K562 (cell line): ENCODE measurements at regions not wholly inside any gene's neighbourhood (a gene's known extent, or its start where the extent isn't known, plus 50 kb on each side); places are given as distances from the start of the nearest gene placed in this dataset.

Source experiments
- ATAC-seq: fragments of 200-7000 bp; cut with Tn5 transposase; 3 replicates; pipeline ENCODE4 v1.9.1; 2020; ENCODE audit warnings: moderate library complexity
- BruUV-seq: library from RNA; stranded (reverse); fragments of 400-500 nt; replicated peaks from 2 replicates; lab custom pipeline; 2021; lab: Mats Ljungman, UMichigan
- CTCF ChIA-PET: fragments of 300-600 bp; formaldehyde crosslinking; extraction: SDS; loops from one replicate; lab custom pipeline; 2021; ENCODE audit warnings: low intra/inter-chr PET ratio; lab: Yijun Ruan, JAX
- POLR2A ChIA-PET: fragments of 300-600, 350-650 bp; sonication (Branson Sonifier 250); formaldehyde crosslinking; extraction: SDS; loops from one replicate; lab custom pipeline; 2021; ENCODE audit warnings: antibody characterized with exemption, inconsistent platforms; lab: Yijun Ruan, JAX
- DNase-seq, 4 experiments: peaks; one replicate each; pipeline versions ENCODE4 v3.0.0 to v3.0.0-alpha.2; 2011 to 2018; ENCODE audit warnings: low spot score in 3 of 4, mixed read lengths in 3 of 4; ENCODE audit errors: extremely low read depth in 1 of 4
- FAIRE-seq: peaks from 2 replicates; lab custom pipeline; 2011; peaks lifted over from hg19 to GRCh38; lab: Jason Lieb, UNC
- H2AFZ ChIP-seq: 2 replicates; pipeline ENCODE4 v1.6.0; 2011; ENCODE audit warnings: low read depth, low read length, control low read depth, inconsistent platforms
- H3K27ac ChIP-seq: fragments of 200-600 bp; 3 replicates; pipeline ENCODE4 v1.8.0; 2011; ENCODE audit warnings: low read depth, mild to moderate bottlenecking, control low read depth, inconsistent platforms, low read length, moderate library complexity, mixed read lengths; ENCODE audit errors: extremely low read depth
- H3K27me3 ChIP-seq, 2 experiments: fragments of 300-600 bp in 1 of 2; 2 replicates in 1 of 2; 3 replicates in 1 of 2; pipeline versions ENCODE4 v1.6.0 to v1.8.0; 2011; ENCODE audit warnings: inconsistent platforms in 2 of 2, low read length in 2 of 2, mild to moderate bottlenecking in 1 of 2, mixed read lengths in 1 of 2, moderate library complexity in 1 of 2; ENCODE audit not compliant: control insufficient read depth in 2 of 2, insufficient read depth in 2 of 2
- H3K36me3 ChIP-seq: fragments of 300-600 bp; 3 replicates; pipeline ENCODE4 v1.8.0; 2011; ENCODE audit warnings: mild to moderate bottlenecking, low read length, inconsistent platforms; ENCODE audit not compliant: control insufficient read depth, insufficient read depth
- H3K4me1 ChIP-seq, 2 experiments: fragments of 200-600 bp in 1 of 2; replicated peaks in 1 of 2; 2 replicates in 1 of 2; 3 replicates in 1 of 2; pipeline versions ENCODE4 v1.5.1 to v1.8.0; 2011; ENCODE audit warnings: inconsistent platforms in 2 of 2, low read length in 2 of 2, mild to moderate bottlenecking in 1 of 2, mixed read lengths in 1 of 2, moderate library complexity in 1 of 2; ENCODE audit not compliant: control insufficient read depth in 2 of 2, insufficient read depth in 2 of 2
- H3K4me2 ChIP-seq: 2 replicates; pipeline ENCODE4 v1.6.1; 2011; ENCODE audit warnings: low read length, control low read depth, inconsistent platforms, mixed read lengths; ENCODE audit not compliant: insufficient read depth
- H3K4me3 ChIP-seq: fragments of 200-600 bp; sonication (generic), shearing (Covaris generic); 2 replicates; pipeline ENCODE4 v1.5.1; 2016; ENCODE audit warnings: control low read depth, inconsistent platforms
- H3K79me2 ChIP-seq: fragments of 200-600 bp; 3 replicates; pipeline ENCODE4 v1.8.0; 2011; ENCODE audit warnings: low read length, inconsistent platforms; ENCODE audit not compliant: control insufficient read depth, insufficient read depth
- H3K9ac ChIP-seq, 2 experiments: 2 replicates each; pipeline versions ENCODE4 v1.6.0 to v1.6.1; 2011; ENCODE audit warnings: low read depth in 2 of 2, low read length in 2 of 2, control low read depth in 1 of 2, inconsistent platforms in 1 of 2, mild to moderate bottlenecking in 1 of 2, mixed read lengths in 1 of 2; ENCODE audit not compliant: insufficient read depth in 1 of 2
- H3K9me1 ChIP-seq: one replicate; pipeline ENCODE4 v1.6.0; 2011; ENCODE audit warnings: inconsistent platforms, mild to moderate bottlenecking, low read length, moderate library complexity; ENCODE audit not compliant: control insufficient read depth, insufficient read depth
- H3K9me3 ChIP-seq: replicated peaks from 2 replicates; pipeline ENCODE4 v1.5.1; 2011; ENCODE audit warnings: low read depth, low read length, inconsistent platforms; ENCODE audit not compliant: control insufficient read depth, insufficient read depth
- H4K20me1 ChIP-seq: replicated peaks from 2 replicates; pipeline ENCODE4 v1.6.1; 2011; ENCODE audit warnings: low read length, inconsistent platforms, mixed read lengths; ENCODE audit not compliant: control insufficient read depth, insufficient read depth
- CREB5 ChIP-seq: fragments of 250-450 bp; sonication (Bioruptor Pico); IDR thresholded peaks from 2 replicates; pipeline ENCODE4 v1.5.0; 2020; ENCODE audit warnings: mild to moderate bottlenecking
- DEAF1 ChIP-seq: fragments of 450-650 bp; formaldehyde crosslinking; IDR thresholded peaks from 2 replicates; pipeline ENCODE4 v1.4.0; 2020; ENCODE audit warnings: mild to moderate bottlenecking, moderate library complexity
- EP300 ChIP-seq: IDR thresholded peaks from 2 replicates; pipeline ENCODE4 v1.6.1; 2012; ENCODE audit warnings: low read length, improper control_type of control experiment
- HCFC1 ChIP-seq: IDR thresholded peaks from 2 replicates; pipeline ENCODE4 v1.6.1; 2012; ENCODE audit warnings: low read depth, low read length, improper control_type of control experiment
- HOXB6 ChIP-seq: fragments of 250-450 bp; sonication (Bioruptor Pico); IDR thresholded peaks from 2 replicates; pipeline ENCODE4 v1.5.1; 2022; ENCODE audit warnings: mild to moderate bottlenecking, borderline replicate concordance
- KDM4B ChIP-seq, 2 experiments: fragments of 450-650 bp in 1 of 2; sonication (generic) in 1 of 2; IDR thresholded peaks; 2 replicates each; pipeline ENCODE4 v1.6.1; 2016 to 2017; ENCODE audit warnings: borderline replicate concordance in 2 of 2, antibody characterized with exemption in 1 of 2, low read depth in 1 of 2, mild to moderate bottlenecking in 1 of 2
- MNT ChIP-seq, 2 experiments: fragments of 450-650 bp; conservative IDR thresholded peaks; 2 replicates each; pipeline ENCODE4 v1.6.1; 2017; ENCODE audit warnings: mild to moderate bottlenecking in 2 of 2, moderate library complexity in 2 of 2
- NR2F6 ChIP-seq: fragments of 450-650 bp; formaldehyde crosslinking; IDR thresholded peaks from 2 replicates; pipeline ENCODE4 v1.4.0; 2020; ENCODE audit warnings: mild to moderate bottlenecking
- PRPF4 ChIP-seq: fragments of 200-400 bp; formaldehyde crosslinking; IDR thresholded peaks from one replicate; pipeline ENCODE4 v1.6.1; 2017; ENCODE audit warnings: low read length, low read depth, mild to moderate bottlenecking; ENCODE audit not compliant: insufficient read depth, poor library complexity, severe bottlenecking
- PTTG1 ChIP-seq: fragments of 450-650 bp; IDR thresholded peaks from 2 replicates; pipeline ENCODE4 v1.6.1; 2016; ENCODE audit warnings: low read depth, mild to moderate bottlenecking, missing genetic modification characterization, missing compliant biosample characterization
- SFPQ ChIP-seq: fragments of 200-400 bp; formaldehyde crosslinking; IDR thresholded peaks from 2 replicates; pipeline ENCODE4 v1.6.1; 2017; ENCODE audit warnings: mild to moderate bottlenecking, low read depth, low read length, moderate library complexity
- ZFP91 ChIP-seq: sonication (generic); formaldehyde crosslinking; IDR thresholded peaks from 2 replicates; pipeline ENCODE4 v1.8.0; 2022; ENCODE audit warnings: mild to moderate bottlenecking, missing genetic modification reagents
- ZNF445 ChIP-seq: fragments of 250-450 bp; sonication (Bioruptor Pico); IDR thresholded peaks from 2 replicates; pipeline ENCODE4 v1.4.0; 2020; ENCODE audit warnings: low read depth, mild to moderate bottlenecking, moderate library complexity
- WGBS: fragments of 100-300 bp; shearing (Covaris generic); methylation state at CpG from one replicate; pipeline ENCODE4 v1.1.6; 2016; ENCODE audit warnings: low coverage, mixed read lengths; ENCODE audit not compliant: insufficient coverage; ENCODE audit errors: missing lambda C conversion rate; 5-methylcytosine and 5-hydroxymethylcytosine counted together
- in situ Hi-C: fragments of 300-500 bp; cut with MboI; formaldehyde crosslinking; loops from 4 replicates; pipeline ENCODE4 v1.15.0; 2018; ENCODE audit warnings: inconsistent platforms, mixed read lengths
- intact Hi-C: fragments of 100-400 bp; cut with micrococcal nuclease; formaldehyde crosslinking; loops from 2 replicates; pipeline ENCODE4 v1.14.2; 2022

- no peaks in the 10 kb centered on the region for H3K79me2 ChIP-seq
- H2AFZ ChIP-seq, result no peak overlapping the region
- H4K20me1 ChIP-seq, result no peaks in the 10 kb centered on the region; the same call in 1 of the 2 replicates
- DNase-seq (no peak), ATAC-seq (no peak), FAIRE-seq (no peak)
- H3K9me3 ChIP-seq, result no peaks in the 10 kb centered on the region
- H3K9ac ChIP-seq, result no peak overlapping the region
- no TSS peak for BruUV-seq
- H3K36me3 ChIP-seq, result no peaks in the 10 kb centered on the region
- H3K4me2 ChIP-seq, result no peak overlapping the region
- POLR2A ChIA-PET, result no interaction called here
- CTCF ChIA-PET, result no interaction called here
- H3K27me3 ChIP-seq, result peaks cover 6 to 20% of the 10 kb centered on the region in 2 experiments; a peak in 3 of 5 replicates
- H3K4me1 ChIP-seq, result no peaks in the 10 kb centered on the region
- H3K27ac ChIP-seq, result no peak overlapping the region
- no peaks in the 10 kb centered on the region for H3K9me1 ChIP-seq
- in situ Hi-C loops, result no loop called here
- WGBS, result 1% methylated on average over 5 of the region's 5 CpGs
- H3K4me3 ChIP-seq, result no peak overlapping the region
- intact Hi-C loops, result no loop called here
- TF ChIP-seq SFPQ, result no peak
- no peak for TF ChIP-seq NR2F6
- TF ChIP-seq HOXB6 (CRISPR knock-in tag), result no peak
- no peak for TF ChIP-seq PRPF4
- TF ChIP-seq EP300, result no peak
- TF ChIP-seq MNT (conservative IDR thresholded peaks at IDR 0.05), result no peak
- TF ChIP-seq ZNF445 (CRISPR knock-in tag), result no peak
- TF ChIP-seq PTTG1 (tag), result no peak
- no peak for TF ChIP-seq HCFC1
- TF ChIP-seq CREB5, result no peak
- no peak for TF ChIP-seq DEAF1 (CRISPR knock-in tag)
- no peak for TF ChIP-seq KDM4B (IDR thresholded peaks at IDR 0.05; ENCODE audit: borderline replicate concordance in 2 of 2, low read depth in 1 of 2)
- TF ChIP-seq ZFP91, result no peak
Measured at GRCh38 chr2:45093181-45093580, 83.9 kb upstream of the SIX2 start.
